NCI-H510A treated with DMSO at 0.1 percent for 48 hours (cell line): ENCODE measurements at regions not wholly inside any gene's neighbourhood (a gene's known extent, or its start where the extent isn't known, plus 50 kb on each side); places are given as distances from the start of the nearest gene placed in this dataset.
A peak's percentile ranks its signal among the peaks of the same experiment; 100 is the strongest.
"Not testable (repeated sequence)": the region's sequence is repeated elsewhere in the genome, so short reads cannot be mapped to it uniquely, and the experiment has no call there.

Source experiments
- DNase-seq: peaks from one replicate; lab custom pipeline; 2025; lab: John Stamatoyannopoulos, UW

- no peak for DNase-seq
Observed at GRCh38 chr6:2376429-2377355, 131.3 kb upstream of the GMDS start.

GRCh38 chr6:2375443-2375842 is 130.0 kb upstream of the GMDS start:
- DNase-seq, result no peak

GRCh38 chr6:2369606-2370005 is 124.2 kb upstream of the GMDS start:
- no peak for DNase-seq

- no peak for DNase-seq
Observed at GRCh38 chr6:2363211-2363610, 117.8 kb upstream of the GMDS start.

- no peak for DNase-seq
Observed at GRCh38 chr6:2361195-2361594, 115.8 kb upstream of the GMDS start.

GRCh38 chr6:2360716-2361115 is 115.3 kb upstream of the GMDS start:
- DNase-seq, result no peak

GRCh38 chr6:2360126-2360525 is 114.7 kb upstream of the GMDS start:
- no peak for DNase-seq

- no peak for DNase-seq
Observed at GRCh38 chr6:2355150-2355549, 109.7 kb upstream of the GMDS start.

GRCh38 chr6:2354138-2354491 is 108.7 kb upstream of the GMDS start:
- no peak for DNase-seq

- DNase-seq, result peak; percentile 59
Observed at GRCh38 chr6:2353412-2354137, 108.2 kb upstream of the GMDS start.

- DNase-seq, result no peak
Observed at GRCh38 chr6:2351807-2352431, 106.5 kb upstream of the GMDS start.

- no peak for DNase-seq
Observed at GRCh38 chr6:2351090-2351489, 105.7 kb upstream of the GMDS start.

- no peak for DNase-seq
Observed at GRCh38 chr6:2346078-2346477, 100.7 kb upstream of the GMDS start.

GRCh38 chr6:2344319-2344905 is 99.0 kb upstream of the GMDS start:
- no peak for DNase-seq

GRCh38 chr6:2327591-2327990 is 82.2 kb upstream of the GMDS start:
- no peak for DNase-seq

GRCh38 chr6:2324166-2324953 is 79.0 kb upstream of the GMDS start:
- no peak for DNase-seq

- not testable (repeated sequence) for DNase-seq
Observed at GRCh38 chr6:2317498-2317897, 72.1 kb upstream of the GMDS start.

- DNase-seq, result no peak
Observed at GRCh38 chr6:2314641-2315040, 69.2 kb upstream of the GMDS start.

- no peak for DNase-seq
Observed at GRCh38 chr6:2310042-2310441, 64.6 kb upstream of the GMDS start.

GRCh38 chr6:2309122-2309521 is 63.7 kb upstream of the GMDS start:
- no peak for DNase-seq

- no peak for DNase-seq
Observed at GRCh38 chr6:2307799-2308198, 62.4 kb upstream of the GMDS start.

GRCh38 chr6:2305951-2306350 is 60.5 kb upstream of the GMDS start:
- DNase-seq, result no peak
